Retinal pigment epithelial cell (primary cell): ENCODE measurements at regions not wholly inside any gene's neighbourhood (a gene's known extent, or its start where the extent isn't known, plus 50 kb on each side); places are given as distances from the start of the nearest gene placed in this dataset.

Source experiments
- DNase-seq: peaks from one replicate; pipeline ENCODE4 v3.0.0-alpha.2; 2010; ENCODE audit warnings: low read depth
- H3K4me3 ChIP-seq: 2 replicates; pipeline ENCODE4 v1.5.1; 2011; ENCODE audit warnings: mild to moderate bottlenecking, low read length, control low read depth, moderate library complexity
- CTCF ChIP-seq: conservative IDR thresholded peaks from 2 replicates; pipeline ENCODE4 v1.5.1; 2011; ENCODE audit warnings: low read depth, low read length, control low read depth, inconsistent platforms

GRCh38 chr11:127625402-127625801, 624.8 kb upstream of the KIRREL3 start:
- DNase-seq = no peak
- no peak for TF ChIP-seq CTCF
- H3K4me3 ChIP-seq = no peak overlapping the region

GRCh38 chr11:127624306-127624856, 623.8 kb upstream of the KIRREL3 start:
- DNase-seq = peak; percentile 39
- no peak for TF ChIP-seq CTCF

GRCh38 chr11:127622686-127623085, 622.1 kb upstream of the KIRREL3 start:
- H3K4me3 ChIP-seq = no peak overlapping the region
- no peak for DNase-seq
- TF ChIP-seq CTCF = no peak

More at GRCh38 chr11:127624306-127624856, 623.8 kb upstream of the KIRREL3 start:
- no peak overlapping the region for H3K4me3 ChIP-seq

GRCh38 chr11:127620671-127621070, 620.1 kb upstream of the KIRREL3 start:
- no peak overlapping the region for H3K4me3 ChIP-seq
- no peak for DNase-seq
- TF ChIP-seq CTCF = no peak

- no peak for TF ChIP-seq CTCF
- DNase-seq = no peak
- no peak overlapping the region for H3K4me3 ChIP-seq
Measured at GRCh38 chr11:127619946-127620345, 619.4 kb upstream of the KIRREL3 start.

GRCh38 chr11:127618721-127619120, 618.2 kb upstream of the KIRREL3 start:
- DNase-seq = no peak
- no peak overlapping the region for H3K4me3 ChIP-seq
- TF ChIP-seq CTCF = no peak

GRCh38 chr11:127616158-127616557, 615.6 kb upstream of the KIRREL3 start:
- no peak for TF ChIP-seq CTCF
- no peak for DNase-seq

More at GRCh38 chr11:127616158-127616557, 615.6 kb upstream of the KIRREL3 start:
- no peak overlapping the region for H3K4me3 ChIP-seq
